Hippocampal formation (tissue), 2 donors: ENCODE measurements at regions not wholly inside any gene's neighbourhood (a gene's known extent, or its start where the extent isn't known, plus 50 kb on each side); places are given as distances from the start of the nearest gene placed in this dataset.
A peak's percentile ranks its signal among the peaks of the same experiment; 100 is the strongest.
"Not testable (repeated sequence)": the region's sequence is repeated elsewhere in the genome, so short reads cannot be mapped to it uniquely, and the experiment has no call there.

ENCODE experiments used
- DNase-seq, 2 donors: peaks; one replicate each; lab custom pipeline; 2025; lab: John Stamatoyannopoulos, UW

DNA sequence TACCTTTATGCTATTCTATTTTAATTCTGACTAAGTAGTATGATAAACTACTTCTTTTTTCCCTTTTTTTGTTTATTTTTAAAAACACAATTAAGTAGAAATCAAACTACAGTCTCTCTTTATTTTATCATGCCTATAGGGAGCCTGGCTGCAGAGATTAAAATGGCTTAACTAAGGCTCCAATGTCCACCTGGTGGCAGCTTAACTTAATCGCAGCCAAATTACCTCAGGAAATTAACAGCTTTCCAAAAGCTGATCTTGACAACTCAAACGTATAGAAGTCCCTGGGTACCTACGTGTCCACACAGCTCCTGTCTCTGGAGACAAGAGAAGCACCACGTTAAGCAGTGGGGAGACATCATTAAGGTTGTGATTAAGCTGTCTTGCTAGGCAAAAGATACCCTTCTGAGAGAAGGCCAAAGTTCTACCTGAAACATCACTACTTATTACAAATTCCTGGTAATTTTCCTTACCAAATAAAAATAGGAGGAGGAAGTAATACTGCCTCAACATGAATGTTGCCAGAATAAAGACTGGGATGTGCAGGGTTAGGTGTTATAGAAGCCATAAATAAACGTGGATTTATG lies 63.2 kb upstream of the SNX19 start:
- DNase-seq = no peak

DNA sequence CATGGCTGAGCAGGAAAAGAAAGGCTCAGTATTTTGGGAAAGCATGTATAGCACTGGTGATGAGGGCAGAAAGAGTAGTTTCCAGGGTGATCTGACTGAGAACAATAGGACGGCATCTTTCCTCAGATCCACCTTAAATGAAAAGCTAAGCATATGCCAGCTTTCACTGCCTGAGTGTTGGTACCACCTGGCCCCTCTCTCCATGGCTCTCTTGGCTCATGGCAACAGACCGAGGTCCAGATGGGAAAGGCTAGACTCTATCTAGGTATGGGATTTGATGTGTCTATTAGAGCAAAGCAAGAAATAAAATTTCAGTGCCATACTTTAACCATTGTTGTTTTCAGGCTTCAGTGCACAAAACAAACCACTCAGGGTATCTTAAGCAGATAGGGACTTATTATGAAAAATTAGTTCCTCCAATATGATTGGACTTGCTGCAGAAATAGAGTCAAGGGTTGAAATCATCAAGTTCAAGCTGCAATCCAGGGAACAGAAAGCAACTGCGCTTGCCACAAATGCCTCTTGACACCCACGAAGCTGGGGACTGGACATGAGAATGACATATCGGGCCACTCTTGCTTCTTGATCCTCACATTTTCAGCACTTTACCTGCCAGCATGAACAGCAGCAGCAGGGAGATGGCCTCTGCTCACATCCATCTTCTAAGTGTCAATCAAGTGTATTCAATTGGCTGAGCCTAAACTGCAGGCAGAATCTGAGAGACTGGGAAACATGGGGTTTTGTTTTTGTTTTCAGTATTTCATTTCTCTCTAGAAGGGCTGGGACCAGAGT lies 64.0 kb upstream of the SNX19 start:
- DNase-seq = no peak

DNA sequence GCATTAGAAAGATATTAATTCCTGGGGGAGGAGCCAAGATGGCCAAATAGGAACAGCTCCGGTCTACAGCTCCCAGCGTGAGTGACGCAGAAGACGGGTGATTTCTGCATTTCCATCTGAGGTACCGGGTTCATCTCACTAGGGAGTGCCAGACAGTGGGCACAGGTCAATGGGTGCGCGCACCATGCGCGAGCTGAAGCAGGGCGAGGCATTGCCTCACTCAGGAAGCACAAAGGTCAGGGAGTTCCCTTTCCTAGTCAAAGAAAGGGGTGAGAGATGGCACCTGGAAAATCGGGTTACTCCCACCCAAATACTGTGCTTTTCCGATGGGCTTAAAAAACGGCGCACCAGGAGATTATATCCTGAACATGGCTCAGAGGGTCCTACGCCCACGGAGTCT lies 68.0 kb upstream of the SNX19 start:
- not testable (repeated sequence) for DNase-seq

DNA sequence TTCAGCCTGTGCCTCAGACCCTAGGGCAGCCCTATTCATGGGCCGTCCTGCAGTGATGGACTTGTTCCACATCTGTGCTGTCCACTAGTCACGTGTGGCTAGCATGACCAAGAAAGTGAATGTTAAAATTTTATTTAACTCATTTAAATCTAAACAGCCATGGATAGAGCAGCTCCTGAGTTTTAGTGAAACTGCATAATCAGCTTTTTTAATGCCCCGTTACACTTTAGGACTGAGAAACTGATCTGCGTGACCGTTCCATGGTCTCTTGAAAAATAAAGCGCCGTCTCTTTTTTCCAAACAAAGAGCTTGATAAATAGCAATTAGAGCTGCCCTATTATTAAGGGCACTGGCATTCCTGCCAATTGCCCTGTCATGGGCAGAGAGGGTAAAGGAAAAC lies 76.5 kb upstream of the SNX19 start:
- DNase-seq = no peak

DNA sequence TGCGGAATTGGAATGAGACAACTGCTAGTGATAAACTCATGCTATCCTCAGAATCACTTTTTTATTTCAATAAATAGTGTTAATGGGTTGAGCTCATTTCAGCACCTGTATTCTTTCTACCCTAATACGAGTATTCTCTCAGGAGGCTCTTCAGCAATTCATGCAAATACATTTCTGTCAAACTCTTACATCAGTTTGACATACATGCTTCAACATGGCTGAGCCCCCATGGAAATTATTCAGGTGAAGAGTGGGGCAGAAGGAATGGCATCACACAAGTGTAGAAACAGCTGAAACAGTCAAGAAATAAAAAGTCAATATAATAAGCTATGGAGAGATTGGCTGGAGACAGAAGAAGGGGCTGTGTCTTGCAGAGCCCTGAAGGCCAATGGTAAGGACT lies 77.8 kb upstream of the SNX19 start:
- no peak for DNase-seq

DNA sequence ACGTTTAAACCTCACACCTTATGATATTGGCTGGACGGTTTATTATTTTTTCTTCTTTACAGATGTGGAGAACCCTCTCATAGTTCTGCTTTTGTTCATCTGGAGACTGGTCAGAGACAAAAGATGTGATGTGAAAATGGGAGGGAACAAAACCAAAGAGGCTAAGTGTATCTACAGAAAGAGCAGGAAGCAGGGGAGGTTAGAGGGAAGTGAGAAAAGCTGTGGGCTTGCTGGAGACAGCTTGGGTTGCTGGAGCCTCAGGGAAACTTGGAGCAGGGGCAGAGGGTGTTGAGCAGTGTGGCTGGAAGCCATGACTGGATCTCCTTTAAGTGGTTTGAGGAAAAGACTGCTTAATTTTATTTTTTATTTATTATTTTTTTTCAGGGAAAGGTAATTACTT lies 79.0 kb upstream of the SNX19 start:
- DNase-seq = no peak

DNA sequence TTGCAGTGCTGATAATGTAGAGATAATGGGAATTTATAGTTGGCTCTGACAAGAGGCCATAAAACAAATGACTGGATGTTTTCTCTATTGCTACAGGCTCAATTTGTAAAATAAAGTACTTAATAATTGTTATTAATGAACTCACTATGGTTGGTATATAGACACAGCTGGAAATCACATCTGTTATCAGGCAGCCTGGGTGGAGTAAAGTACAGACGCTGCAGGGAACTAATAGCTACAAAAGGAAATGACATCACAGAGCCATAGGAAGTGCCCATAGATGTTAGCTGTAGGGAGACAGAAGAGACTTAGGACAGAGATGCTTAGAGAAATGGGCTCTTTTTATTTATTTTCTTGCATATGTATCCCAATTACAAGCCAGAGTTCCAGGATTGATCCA lies 81.0 kb upstream of the SNX19 start:
- DNase-seq = no peak

DNA sequence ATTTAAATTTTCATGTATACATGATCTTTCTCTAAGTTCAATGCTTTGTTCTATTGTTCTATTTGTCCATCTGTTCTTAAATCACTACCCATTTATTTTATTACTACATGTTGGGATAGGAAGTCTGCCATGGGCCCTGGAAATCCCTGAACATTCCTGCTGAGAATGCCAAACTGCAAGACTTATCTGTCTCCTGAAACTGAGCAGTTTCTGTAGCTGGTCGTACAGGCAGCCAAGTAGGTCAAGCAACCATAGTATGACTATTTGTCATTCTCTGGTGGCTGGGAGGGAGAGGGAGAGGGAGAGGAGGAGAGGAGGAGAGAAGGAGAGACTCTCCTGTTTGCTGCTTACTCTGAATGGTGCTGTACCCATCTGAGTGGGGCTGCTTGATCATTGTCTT lies 82.8 kb upstream of the SNX19 start:
- no peak for DNase-seq

DNA sequence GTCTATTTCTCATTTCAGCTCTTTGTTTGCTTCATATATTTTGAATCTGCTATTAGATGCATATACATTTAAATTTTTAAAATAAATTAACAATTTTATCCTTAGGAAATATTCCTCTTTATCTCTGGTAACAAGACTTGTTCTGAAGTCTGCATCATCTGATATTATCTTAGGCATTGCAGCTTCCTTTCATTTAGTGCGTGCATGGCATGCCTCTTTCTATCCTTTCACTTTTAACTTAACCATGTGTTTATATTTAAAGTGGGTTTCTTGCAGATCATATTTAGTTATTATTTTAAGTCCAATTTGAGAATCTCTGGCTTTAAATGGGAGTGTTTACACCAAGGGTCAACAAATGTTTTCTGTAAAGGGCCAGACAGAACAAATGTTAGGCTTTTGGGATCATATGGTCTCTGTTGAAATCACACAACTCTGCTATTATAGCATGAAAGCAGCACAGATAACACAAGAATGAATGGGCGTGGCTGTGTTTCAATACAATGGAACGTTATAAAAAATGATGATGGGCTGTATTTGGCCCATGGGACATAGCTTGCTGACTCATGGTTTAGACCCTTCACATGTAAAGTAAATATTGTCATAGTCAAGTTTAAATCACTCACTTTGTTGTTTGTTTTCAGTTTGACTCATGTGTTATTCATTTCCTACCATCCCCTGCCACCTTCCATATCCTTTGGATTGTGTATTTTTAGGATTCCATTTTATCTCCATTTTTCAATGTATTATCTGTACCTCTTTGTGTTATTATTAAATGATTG lies 83.9 kb upstream of the SNX19 start:
- DNase-seq = no peak

DNA sequence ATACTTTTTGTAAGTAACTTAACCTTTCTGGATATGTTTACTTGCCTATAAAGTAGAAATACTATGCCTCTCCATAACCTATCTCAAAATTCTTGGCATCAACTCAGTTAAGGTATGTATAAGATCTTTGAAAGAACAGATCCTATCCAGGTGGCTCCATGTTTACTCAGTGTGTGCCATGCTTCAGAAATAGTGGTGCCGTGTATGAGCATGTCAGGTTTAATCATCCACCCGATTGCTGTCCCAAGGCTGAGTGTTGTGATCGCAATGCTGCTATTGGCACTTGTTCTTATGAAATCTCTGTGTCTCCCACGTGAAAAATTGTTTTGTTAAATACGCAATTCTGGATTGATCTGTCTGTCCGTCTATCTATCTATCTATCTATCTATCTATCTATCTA lies 85.9 kb upstream of the SNX19 start:
- no peak for DNase-seq

DNA sequence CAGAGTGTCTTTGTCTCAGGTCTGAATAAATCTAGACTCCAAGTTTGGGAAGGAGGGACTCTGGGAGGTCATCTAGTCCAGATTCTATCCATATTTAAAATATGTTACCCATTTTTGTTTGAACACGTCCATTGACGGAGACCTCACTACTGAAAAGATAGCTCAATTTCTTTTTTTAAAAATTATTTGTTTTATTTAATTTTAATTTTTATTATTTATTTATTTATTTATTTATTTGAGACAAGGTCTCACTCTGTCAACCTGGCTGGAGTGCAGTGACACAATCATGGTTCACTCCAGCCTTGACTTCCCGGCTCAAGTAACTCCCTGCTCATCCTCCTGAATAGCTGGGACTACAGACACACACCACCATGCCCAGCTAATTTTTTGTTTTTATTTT lies 89.5 kb upstream of the SNX19 start:
- DNase-seq = no peak

DNA sequence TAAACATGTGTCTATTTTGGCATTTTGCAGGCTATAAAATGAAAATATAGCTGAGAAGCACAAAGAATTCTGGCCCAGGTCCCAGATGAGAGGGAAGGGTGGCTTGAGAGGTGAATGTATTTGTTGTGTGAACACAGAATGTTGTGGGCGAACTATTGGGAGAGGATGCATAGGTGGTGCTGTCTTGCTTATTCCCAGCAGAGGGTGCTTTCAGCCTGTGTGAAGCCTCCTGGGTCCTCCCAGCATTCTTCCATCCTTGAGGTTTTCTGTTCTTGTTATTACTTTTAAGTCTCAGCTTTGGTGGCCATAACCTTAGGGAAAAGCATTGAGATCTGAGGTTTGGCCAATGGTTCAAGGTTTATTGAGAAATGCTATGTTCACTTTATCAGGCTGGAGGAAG lies 108.7 kb upstream of the SNX19 start:
- DNase-seq = peak in 1 of 2 donors; percentile 18

DNA sequence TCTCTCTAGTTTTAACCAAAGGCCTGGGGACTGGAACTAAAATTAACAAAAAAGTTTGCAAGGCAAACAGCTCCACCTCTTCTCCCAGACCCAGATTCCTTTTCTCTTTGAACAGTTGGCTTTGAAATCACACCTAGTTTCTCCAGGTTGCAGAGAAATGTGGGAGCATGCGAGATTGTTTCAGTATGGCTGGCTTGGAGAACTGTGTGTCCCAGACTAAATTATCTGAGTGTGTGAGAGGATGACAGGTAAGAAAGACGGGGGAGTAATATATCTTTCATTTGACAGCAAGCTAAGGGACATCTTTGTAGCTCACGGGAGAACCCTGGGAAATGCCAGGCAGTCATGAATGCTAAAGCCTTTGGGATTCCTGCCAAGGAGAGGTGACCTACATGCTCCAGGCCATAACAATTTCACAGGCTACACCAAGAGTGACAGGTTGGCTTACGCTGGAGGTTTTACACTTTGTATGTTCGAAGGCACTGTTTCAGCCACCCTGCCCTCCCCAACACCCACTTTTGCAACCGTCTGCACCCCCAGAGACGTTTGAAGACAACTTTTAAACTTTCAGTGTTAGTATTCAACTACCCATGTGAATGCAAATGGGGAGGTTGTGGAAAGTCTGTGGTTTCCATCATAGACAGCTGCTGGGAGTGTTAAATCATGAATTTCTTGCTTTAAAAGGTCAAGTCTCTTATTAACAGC lies 109.3 kb upstream of the SNX19 start:
- no peak for DNase-seq

DNA sequence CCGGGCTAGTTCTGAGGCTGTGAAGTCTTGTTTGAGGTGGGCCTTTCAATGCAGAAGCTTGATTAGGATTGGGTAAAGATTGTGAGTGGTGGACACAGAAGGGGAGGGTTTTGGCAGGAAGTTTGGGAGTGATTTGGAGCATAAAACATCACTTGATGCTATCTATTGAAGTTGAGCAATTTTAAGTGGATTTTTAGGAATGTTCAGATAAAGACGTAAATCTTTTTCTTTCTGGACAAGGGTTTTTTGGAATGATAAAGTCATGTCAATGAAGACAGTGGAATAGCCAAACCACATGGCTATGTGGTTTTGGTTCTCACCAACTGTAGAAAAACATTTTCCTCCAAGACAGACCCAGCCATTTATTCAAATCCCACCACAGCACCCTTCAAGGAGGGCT lies 111.2 kb upstream of the SNX19 start:
- DNase-seq = no peak

DNA sequence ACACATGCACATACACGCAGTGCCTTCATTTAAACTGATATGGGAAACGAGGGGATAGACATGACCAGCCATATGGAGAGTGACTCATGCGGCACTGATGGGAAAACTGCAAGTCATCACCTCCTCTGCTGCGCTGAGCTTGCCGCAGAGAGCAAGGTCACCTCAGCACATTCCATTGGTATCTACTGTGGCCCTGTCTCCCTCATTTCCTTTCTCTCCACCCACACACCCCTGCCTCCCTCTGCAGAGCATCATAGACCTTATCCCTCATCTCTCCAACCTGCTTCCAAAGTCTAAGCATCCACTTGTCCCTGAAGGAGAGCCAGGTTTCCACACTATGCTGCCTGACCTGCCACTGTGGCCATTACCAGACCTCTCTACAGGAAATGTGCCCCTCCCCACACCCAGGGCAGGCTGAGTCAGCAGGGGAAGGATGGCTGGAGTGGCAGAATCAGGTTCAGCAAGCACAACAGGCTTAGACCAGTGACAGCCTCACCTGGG lies 116.9 kb upstream of the SNX19 start:
- DNase-seq = peak in 1 of 2 donors; percentile 3

DNA sequence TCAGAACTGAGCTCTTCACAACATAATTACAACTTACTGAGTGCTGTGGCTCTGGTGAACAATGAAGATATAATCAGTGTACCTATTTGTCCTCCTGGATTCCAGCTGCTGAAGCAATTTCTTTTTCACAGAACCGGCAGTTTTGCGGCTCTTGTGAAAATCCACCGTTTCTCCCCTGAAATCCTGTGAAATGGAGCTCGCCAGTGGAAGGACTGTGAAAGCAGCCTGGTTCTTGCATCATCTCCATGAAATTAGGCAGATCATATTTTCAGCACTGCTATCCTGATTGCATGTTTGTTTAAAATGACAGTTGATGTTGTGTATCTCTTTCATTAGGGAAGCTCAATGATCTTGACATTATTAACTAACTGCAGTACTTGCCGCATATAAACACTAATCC lies 120.2 kb upstream of the SNX19 start:
- DNase-seq = no peak

DNA sequence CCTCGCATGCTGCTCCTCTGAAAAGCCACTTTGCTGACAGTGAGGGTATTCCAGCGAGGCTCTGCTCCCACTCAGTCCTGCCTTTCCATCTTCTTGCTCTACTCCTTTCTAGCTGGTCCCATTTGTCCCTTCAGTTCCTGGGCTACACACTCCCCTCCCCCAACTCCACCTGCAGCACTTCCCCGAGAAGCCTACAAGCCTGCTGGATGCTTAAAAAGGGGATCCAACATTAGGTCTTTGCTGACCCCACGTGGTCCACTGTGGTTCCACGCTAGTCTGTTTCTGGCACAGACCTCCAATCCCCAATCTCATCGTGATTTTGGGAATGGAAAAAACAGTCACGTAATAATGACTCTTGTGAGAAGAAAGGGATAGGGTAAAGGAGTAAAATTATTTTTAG lies 121.6 kb upstream of the SNX19 start:
- DNase-seq = no peak

DNA sequence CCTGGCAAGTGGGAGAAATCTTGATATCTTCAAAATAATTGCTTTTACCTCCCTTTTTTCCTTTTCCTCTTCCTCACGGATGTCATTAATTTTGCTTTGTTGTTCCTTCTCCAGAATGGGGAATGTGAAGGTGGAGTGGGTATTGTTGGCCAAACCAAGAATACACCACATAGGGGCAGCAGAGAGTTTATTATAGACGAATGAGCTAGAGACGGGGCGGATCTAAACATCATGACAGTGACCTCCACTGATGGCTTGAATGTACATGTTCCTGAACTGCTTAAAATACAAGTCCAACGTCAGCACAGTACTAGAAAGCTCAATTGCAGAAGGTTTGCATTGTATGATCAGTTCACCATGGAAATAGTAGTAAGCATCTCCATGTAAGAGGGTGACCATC lies 122.3 kb upstream of the SNX19 start:
- DNase-seq = no peak

DNA sequence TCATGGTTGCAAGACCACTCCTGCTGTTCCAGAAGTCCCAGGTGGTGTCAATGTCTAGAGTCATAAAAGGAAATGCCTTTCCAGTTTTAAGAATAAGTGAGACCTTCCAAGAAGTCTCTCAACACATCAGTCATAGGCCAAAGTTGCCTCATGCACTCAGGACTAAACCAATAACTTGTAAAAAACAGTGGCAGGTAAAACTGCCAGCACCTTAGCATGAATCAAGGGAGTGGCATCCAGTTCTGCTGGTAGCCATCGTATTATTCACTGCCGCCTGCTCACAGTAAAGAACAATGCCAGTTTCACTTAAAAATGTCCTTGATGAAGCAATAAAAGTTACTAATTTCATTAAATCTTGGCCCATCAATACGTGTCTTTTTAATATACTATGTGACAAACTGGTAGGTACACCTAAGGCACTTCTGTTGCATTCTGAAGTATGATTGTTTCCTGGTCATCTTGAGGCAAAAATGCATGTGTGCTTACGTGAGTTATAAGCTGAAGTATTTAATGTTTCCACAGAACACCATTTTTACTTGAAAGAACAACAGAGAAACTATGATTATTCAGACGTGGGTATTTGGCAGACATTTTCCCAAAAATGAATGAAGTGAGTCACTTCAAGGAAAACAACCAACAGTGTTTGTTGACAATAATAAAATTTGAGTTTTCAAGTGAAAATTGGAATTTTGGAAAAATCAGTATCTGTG lies 125.2 kb upstream of the SNX19 start:
- no peak for DNase-seq

DNA sequence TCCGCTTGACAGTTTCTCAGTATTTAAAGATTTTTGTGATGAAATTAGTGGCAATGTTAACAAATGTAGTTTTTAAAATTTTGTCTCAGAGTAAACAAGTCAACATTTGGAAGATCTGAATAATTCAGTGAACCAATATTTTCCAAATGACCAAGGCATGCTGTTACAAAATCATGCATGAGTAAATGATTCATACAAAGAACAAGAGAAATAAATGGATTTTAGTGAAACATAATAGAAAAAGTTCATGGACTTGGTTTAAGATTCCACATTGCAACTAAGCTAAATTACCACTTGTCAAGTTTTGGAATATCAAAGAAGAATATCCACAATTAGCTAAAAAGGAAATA lies 125.7 kb upstream of the SNX19 start:
- no peak for DNase-seq

DNA sequence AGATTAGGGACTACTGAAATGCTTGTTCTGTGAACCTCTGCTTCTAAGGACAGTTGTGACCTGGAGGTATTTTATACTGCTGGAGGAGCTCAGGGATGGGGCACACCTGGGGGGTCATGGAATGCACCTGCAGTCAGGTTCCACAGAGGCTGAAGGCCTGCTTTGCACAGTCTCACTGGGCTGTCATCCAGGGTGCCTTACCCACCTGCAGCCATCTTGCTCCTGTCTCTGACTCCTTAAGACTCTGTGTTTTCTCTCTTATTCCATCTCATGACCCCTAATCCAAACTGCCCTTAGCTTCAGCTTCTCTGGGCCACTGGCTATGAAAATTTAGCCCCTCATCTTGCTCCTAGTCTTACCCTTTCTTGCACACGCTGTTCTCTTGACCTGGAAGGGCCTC lies 127.0 kb upstream of the SNX19 start:
- DNase-seq = no peak

DNA sequence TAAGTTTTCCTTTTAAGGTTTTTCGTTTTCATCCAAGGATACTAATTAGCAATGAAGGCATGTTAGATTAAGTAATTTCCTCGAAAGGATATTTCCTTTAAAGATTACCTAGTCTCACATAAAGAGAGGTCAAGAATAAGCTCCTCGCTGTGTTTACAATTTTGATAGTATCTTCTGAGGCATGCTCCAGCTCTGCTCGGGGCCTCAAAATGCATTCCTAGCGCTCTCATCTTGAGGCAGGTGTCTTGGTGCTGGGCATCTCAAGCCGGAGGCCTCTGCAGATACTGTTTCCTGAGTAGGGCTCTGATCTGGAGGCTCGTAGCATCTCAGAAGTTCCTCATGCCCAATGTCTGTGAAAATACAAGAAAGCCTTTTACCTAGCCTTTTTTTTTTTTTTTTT lies 128.6 kb upstream of the SNX19 start:
- no peak for DNase-seq
